GM12891 (cell line): ENCODE measurements at regions not wholly inside any gene's neighbourhood (a gene's known extent, or its start where the extent isn't known, plus 50 kb on each side); places are given as distances from the start of the nearest gene placed in this dataset.

Experiments used
- POLR2A ChIP-seq: IDR thresholded peaks from 2 replicates; pipeline ENCODE4 v1.6.1; 2011; ENCODE audit warnings: low read depth, low read length, control low read depth
- TAF1 ChIP-seq: IDR thresholded peaks from 2 replicates; pipeline ENCODE4 v1.6.1; 2011; ENCODE audit warnings: low read depth, low read length, control low read depth

DNA sequence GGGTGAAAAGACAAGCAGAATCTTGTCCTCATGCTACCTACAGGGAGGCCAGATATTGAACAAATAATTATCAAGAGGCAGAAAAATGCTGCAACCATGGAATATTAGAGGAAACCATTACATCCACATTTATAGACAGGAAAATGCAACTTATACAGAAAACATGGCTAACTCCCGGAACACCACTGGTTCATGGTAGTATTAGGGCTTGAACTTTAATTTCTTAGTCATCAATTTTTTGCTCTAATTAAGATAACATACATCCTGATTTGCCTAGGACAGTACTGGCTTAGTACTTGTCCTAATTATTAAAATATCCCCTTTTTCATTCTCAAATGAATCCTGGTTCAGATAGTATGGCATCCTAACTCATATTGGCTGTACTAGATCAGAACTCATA lies 76.3 kb upstream of the TGFBR2 start:
- TF ChIP-seq TAF1 = no peak
- TF ChIP-seq POLR2A = no peak
